ENCODE measurements at regions not wholly inside any gene's neighbourhood (a gene's known extent, or its start where the extent isn't known, plus 50 kb on each side); places are given as distances from the start of the nearest gene placed in this dataset.
A peak's percentile ranks its signal among the peaks of the same experiment; 100 is the strongest.

- no peak for DNase-seq (ENCODE audit: low spot score)
Measured at GRCh38 chr6:164322533-164322932, 908.0 kb downstream of the QKI start.

GRCh38 chr6:164321297-164321696 lies 906.8 kb downstream of the QKI start:
- no peak for DNase-seq (ENCODE audit: low spot score)

GRCh38 chr6:164315376-164315775 lies 900.9 kb downstream of the QKI start:
- DNase-seq (ENCODE audit: low spot score) = no peak

GRCh38 chr6:164308339-164308738 lies 893.8 kb downstream of the QKI start:
- no peak for DNase-seq (ENCODE audit: low spot score)

GRCh38 chr6:164303102-164303964 lies 888.8 kb downstream of the QKI start:
- DNase-seq (ENCODE audit: low spot score) = no peak

GRCh38 chr6:164296411-164296810 lies 881.9 kb downstream of the QKI start:
- no peak for DNase-seq (ENCODE audit: low spot score)

GRCh38 chr6:164294047-164294784 lies 879.7 kb downstream of the QKI start:
- no peak for DNase-seq (ENCODE audit: low spot score)

GRCh38 chr6:164291224-164291623 lies 876.7 kb downstream of the QKI start:
- no peak for DNase-seq (ENCODE audit: low spot score)

- DNase-seq (ENCODE audit: low spot score) = no peak
Measured at GRCh38 chr6:164290101-164290500, 875.6 kb downstream of the QKI start.

GRCh38 chr6:164286011-164286410 lies 871.5 kb downstream of the QKI start:
- DNase-seq (ENCODE audit: low spot score) = no peak

GRCh38 chr6:164283574-164283973 lies 869.1 kb downstream of the QKI start:
- no peak for DNase-seq (ENCODE audit: low spot score)

- DNase-seq (ENCODE audit: low spot score) = no peak
Measured at GRCh38 chr6:164276211-164276610, 861.7 kb downstream of the QKI start.

GRCh38 chr6:164275773-164276172 lies 861.3 kb downstream of the QKI start:
- DNase-seq (ENCODE audit: low spot score) = no peak

- DNase-seq (ENCODE audit: low spot score) = peak; percentile 5
Measured at GRCh38 chr6:164274493-164274892, 860.0 kb downstream of the QKI start.

- no peak for DNase-seq (ENCODE audit: low spot score)
Measured at GRCh38 chr6:164273491-164273890, 859.0 kb downstream of the QKI start.

- no peak for DNase-seq (ENCODE audit: low spot score)
Measured at GRCh38 chr6:164266851-164267250, 852.3 kb downstream of the QKI start.

- DNase-seq (ENCODE audit: low spot score) = no peak
Measured at GRCh38 chr6:164262348-164262747, 847.8 kb downstream of the QKI start.

- DNase-seq (ENCODE audit: low spot score) = no peak
Measured at GRCh38 chr6:164258421-164258820, 843.9 kb downstream of the QKI start.

GRCh38 chr6:164252948-164253347 lies 838.4 kb downstream of the QKI start:
- DNase-seq (ENCODE audit: low spot score) = no peak

- DNase-seq (ENCODE audit: low spot score) = no peak
Measured at GRCh38 chr6:164252291-164252690, 837.8 kb downstream of the QKI start.

GRCh38 chr6:164247106-164247505 lies 832.6 kb downstream of the QKI start:
- no peak for DNase-seq (ENCODE audit: low spot score)

GRCh38 chr6:164246082-164246481 lies 831.6 kb downstream of the QKI start:
- DNase-seq (ENCODE audit: low spot score) = no peak

- no peak for DNase-seq (ENCODE audit: low spot score)
Measured at GRCh38 chr6:164243949-164244348, 829.4 kb downstream of the QKI start.

Measured in SK-N-DZ (cell line).